Astrocyte (in vitro differentiated cells and primary cell): ENCODE measurements at regions not wholly inside any gene's neighbourhood (a gene's known extent, or its start where the extent isn't known, plus 50 kb on each side); places are given as distances from the start of the nearest gene placed in this dataset.

ENCODE experiments used
- EZH2 ChIP-seq: IDR thresholded peaks from 2 replicates; pipeline ENCODE4 v1.6.1; 2012; ENCODE audit warnings: mild to moderate bottlenecking, low read length, inconsistent platforms; ENCODE audit not compliant: insufficient read depth
- TF ChIP-seq, protein P1 (sequence below): IDR thresholded peaks from 2 replicates; pipeline ENCODE4 v1.5.1; 2011; ENCODE audit warnings: low read depth, mild to moderate bottlenecking, inconsistent platforms, low read length, moderate library complexity; ENCODE audit not compliant: insufficient read depth

DNA sequence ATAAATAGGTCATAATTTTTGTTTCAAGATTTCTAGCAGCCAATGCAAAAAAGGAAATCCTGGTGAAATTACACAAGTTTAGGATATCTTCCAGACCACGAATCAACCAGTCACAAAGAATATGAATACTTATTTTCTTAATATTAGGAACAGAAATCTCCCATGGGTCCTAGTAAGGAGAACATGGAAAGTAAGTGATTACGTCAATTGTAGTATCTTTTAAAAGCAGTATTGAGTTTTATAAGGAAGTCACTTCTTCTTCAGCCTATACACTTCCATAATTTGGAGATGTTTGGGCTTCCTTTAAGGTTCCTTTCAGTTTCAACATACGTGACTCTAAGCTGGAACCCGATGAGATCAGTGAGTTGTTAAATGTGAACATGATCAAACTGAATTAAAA, 534.5 kb downstream of the USP25 start:
- TF ChIP-seq, protein P1, sequence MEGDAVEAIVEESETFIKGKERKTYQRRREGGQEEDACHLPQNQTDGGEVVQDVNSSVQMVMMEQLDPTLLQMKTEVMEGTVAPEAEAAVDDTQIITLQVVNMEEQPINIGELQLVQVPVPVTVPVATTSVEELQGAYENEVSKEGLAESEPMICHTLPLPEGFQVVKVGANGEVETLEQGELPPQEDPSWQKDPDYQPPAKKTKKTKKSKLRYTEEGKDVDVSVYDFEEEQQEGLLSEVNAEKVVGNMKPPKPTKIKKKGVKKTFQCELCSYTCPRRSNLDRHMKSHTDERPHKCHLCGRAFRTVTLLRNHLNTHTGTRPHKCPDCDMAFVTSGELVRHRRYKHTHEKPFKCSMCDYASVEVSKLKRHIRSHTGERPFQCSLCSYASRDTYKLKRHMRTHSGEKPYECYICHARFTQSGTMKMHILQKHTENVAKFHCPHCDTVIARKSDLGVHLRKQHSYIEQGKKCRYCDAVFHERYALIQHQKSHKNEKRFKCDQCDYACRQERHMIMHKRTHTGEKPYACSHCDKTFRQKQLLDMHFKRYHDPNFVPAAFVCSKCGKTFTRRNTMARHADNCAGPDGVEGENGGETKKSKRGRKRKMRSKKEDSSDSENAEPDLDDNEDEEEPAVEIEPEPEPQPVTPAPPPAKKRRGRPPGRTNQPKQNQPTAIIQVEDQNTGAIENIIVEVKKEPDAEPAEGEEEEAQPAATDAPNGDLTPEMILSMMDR: no peak
- no peak for TF ChIP-seq EZH2
